GM18511 (cell line): ENCODE measurements at regions not wholly inside any gene's neighbourhood (a gene's known extent, or its start where the extent isn't known, plus 50 kb on each side); places are given as distances from the start of the nearest gene placed in this dataset.
"Not testable (repeated sequence)": the region's sequence is repeated elsewhere in the genome, so short reads cannot be mapped to it uniquely, and the experiment has no call there.

ENCODE experiments used
- ATAC-seq: cut with Tn5 transposase; IDR thresholded peaks from one replicate; pipeline ENCODE4 v1.9.1; 2021; ENCODE audit warnings: mild to moderate bottlenecking, moderate library complexity; ENCODE audit not compliant: unreplicated experiment

- ATAC-seq, result no peak
These were observed 172.3 kb downstream of the AKAIN1 start for GRCh38 chr18:5024741-5025140.

GRCh38 chr18:5021558-5021957 is 175.5 kb downstream of the AKAIN1 start:
- ATAC-seq, result no peak

- ATAC-seq, result no peak
These were observed 181.8 kb downstream of the AKAIN1 start for GRCh38 chr18:5015213-5015612.

GRCh38 chr18:5004031-5004820 is 192.8 kb downstream of the AKAIN1 start:
- not testable (repeated sequence) for ATAC-seq

- ATAC-seq, result no peak
These were observed 202.3 kb downstream of the AKAIN1 start for GRCh38 chr18:4994710-4995109.

GRCh38 chr18:4987452-4988405 is 209.3 kb downstream of the AKAIN1 start:
- no peak for ATAC-seq

DNA sequence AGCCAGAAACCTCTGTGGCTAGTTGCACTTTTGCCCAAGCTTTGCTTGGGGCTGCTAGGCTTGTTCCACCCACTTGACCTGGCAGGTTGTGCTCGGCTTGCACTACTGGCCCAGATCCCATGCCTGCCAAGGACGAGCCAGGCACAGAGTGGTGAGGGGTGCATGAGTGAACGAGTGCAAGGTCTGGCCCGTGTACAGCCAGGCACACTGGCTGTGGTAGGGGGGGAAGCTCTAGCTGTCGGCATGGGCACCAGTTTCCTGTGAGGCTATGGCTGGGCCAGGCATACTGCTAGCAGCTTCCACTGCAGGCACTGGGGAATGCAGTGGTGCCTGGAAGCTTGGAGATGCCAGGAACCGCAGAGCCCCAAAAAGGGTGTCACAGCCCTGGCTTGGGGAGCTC is 210.4 kb downstream of the AKAIN1 start:
- no peak for ATAC-seq

DNA sequence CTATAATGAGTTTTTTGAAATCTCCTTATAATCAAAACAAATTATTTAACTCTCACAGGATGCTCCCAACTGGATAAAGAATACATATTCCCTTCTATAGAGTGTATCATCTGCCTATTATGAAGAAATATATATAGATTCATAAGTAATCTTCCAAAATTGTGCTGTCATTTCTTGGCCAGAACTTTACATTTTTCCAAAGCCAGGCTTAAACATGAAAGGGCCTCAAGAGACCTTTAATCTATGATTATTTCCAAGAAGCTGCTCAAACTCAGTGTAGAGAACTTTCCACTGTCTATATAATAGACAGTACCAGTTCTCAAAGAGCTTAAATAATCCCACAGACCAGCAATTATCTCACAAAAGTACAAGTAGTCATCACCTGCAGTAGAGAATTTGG is 211.0 kb downstream of the AKAIN1 start:
- no peak for ATAC-seq

GRCh38 chr18:4961121-4961909 is 235.7 kb downstream of the AKAIN1 start:
- ATAC-seq, result no peak

GRCh38 chr18:4960578-4960977 is 236.5 kb downstream of the AKAIN1 start:
- no peak for ATAC-seq

DNA sequence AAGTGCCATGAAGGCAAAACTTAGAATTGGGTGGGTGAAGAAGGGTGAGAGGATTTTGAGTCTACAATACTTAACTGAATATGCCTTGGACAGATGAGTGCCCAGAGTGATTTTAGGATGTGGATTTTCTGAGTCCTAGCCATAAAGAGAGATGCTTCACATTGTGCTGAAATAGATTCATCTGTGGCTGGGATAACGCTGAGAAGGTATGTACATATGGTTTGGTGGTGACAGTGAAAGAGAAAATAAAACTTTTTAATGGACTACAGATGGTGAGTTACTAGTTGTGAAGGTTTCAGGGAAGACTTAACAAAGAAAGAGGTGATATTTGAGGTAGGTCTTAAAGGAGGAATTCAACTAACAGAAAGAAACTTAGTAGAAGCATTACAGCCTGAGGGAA is 265.8 kb downstream of the AKAIN1 start:
- no peak for ATAC-seq

- no peak for ATAC-seq
These were observed 275.5 kb downstream of the AKAIN1 start for GRCh38 chr18:4921548-4921947.

GRCh38 chr18:4917509-4917908 is 279.5 kb downstream of the AKAIN1 start:
- not testable (repeated sequence) for ATAC-seq

GRCh38 chr18:4908328-4908727 is 288.7 kb downstream of the AKAIN1 start:
- no peak for ATAC-seq

DNA sequence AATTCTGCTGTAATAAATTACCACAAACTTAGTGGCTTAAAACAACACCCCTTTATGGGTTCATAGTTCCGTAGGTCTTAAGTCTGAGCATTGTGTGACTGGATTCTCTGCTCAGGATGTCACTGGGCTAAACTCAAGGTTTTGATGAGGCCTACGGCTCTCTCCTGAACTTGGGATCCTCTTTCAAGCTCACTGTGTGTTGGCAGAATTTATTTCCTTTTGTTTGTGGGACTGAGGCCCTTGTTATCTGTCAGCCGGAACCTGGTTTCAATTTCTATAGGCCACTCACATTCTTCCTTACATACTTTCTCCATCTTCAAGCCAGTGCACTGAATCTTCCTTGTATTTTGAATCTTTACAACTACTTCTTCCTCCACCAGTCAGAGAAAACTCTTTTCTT is 290.2 kb downstream of the AKAIN1 start:
- no peak for ATAC-seq

DNA sequence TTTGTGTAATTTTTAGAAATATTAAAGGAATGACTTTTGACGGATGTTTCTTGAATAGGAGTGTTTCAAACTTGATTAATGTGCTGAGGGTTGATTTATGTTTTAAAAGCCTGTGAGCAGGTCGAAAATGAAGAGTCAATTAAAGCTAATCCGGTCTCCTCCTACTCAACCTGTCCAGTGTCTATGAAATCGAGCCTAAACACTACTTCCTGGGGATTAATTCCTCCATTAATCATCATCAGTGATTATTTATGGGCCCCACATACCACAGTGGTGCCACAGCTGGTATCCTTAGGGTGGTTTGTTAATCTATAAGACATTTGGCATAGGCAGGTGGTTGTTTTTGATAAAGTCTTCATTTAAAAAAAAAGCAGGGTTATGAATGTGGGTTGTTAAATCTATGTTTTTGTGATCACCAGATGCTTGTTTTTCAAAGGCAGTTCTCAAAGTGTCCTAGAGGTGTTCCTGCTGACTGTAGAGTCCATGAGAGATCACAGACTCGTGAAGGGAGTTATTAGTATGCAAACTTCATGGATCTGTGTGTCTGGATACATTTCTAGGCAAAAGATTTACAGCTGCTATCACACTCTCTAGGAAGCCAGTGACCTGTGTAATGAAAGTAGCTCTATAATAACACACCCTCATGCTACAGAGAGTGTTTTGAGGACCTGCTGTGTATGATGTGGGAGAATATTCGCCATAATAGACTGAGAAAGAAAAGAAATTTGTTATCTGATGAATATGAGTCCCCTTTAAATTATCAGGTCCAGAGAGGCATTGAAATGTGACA is 308.6 kb downstream of the AKAIN1 start:
- ATAC-seq, result no peak

DNA sequence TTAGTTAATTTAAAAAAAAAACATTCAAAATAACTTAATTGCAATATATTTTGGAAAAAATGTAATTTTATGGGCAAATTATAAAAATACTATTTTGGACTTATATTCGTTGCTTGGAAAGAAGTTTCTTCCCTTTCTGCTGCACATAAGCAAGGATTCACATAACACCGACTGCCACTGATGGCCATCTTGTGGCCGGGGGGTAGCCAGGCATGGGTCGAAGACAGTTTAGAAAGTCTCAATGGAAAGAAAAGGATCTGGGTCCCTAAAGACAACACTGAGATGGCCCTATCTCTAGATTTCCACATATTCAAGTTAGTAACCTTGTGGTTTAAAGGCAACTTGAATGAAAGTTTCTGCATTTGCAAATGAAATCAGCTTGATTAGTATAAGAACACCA is 318.6 kb downstream of the AKAIN1 start:
- ATAC-seq, result no peak

DNA sequence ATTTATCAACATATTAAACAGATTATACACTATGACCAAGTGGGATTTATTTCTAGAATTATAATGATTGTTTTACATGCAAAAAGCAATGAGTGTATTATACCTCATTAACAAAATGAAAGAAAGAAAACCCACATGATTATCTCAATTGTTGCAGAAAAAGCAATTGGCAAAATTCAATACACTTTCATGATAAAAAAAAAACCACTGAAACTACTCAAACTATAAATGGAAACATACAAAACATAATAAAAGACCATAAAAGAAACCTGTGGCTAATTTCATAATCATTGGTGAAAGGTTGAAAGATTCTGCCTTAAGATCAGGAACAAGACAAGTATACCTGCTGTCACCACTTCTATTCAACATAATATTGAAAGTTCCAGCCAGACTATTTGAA is 325.9 kb downstream of the AKAIN1 start:
- ATAC-seq, result no peak

DNA sequence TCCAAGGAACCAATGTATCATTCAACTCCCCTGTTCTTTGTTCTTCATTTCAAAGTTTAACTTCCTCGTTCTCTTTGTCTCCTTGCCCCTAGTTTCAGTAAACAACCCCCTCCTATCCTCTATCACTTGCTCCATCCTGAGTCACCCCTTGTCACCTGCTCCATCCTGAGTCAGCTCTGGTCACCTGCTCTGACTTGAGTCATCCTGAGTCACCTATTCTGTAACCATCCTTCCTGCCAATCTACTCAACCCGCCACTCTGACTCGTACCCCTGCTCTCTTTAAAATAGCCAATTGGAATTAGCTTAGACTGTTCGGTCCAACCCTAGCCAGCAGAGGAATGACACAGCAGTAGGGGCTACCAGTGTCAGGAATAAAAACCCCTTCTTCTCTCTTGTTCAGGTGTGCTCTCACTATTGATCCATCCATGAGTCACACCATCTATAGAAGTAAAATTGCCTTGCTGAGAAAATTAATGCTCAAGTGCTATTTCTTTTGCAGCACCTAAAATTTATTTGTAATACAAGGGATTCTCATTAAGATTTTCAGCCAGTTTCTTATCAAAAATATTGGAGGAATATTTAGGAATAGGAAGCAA is 326.8 kb downstream of the AKAIN1 start:
- ATAC-seq, result no peak

DNA sequence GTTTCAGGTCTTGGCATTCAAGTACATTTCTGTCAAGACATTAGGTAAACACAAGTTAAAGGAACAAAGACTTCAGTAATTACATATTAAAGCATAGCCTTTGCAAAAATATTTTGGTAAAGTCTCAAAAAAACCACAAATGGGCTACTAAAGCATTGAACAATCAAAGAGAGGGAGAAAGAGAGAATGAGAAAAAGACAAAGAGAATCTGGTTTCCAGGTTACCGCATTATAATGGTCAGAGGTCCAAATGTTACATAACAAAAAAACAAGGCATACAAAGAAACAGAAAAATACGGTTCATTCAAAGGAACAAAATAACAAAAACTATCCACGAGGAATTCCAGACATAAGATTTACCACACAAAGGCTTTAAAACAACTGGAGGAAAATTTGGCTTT is 327.9 kb downstream of the AKAIN1 start:
- no peak for ATAC-seq
